ENCODE measurements at regions not wholly inside any gene's neighbourhood (a gene's known extent, or its start where the extent isn't known, plus 50 kb on each side); places are given as distances from the start of the nearest gene placed in this dataset.

DNA sequence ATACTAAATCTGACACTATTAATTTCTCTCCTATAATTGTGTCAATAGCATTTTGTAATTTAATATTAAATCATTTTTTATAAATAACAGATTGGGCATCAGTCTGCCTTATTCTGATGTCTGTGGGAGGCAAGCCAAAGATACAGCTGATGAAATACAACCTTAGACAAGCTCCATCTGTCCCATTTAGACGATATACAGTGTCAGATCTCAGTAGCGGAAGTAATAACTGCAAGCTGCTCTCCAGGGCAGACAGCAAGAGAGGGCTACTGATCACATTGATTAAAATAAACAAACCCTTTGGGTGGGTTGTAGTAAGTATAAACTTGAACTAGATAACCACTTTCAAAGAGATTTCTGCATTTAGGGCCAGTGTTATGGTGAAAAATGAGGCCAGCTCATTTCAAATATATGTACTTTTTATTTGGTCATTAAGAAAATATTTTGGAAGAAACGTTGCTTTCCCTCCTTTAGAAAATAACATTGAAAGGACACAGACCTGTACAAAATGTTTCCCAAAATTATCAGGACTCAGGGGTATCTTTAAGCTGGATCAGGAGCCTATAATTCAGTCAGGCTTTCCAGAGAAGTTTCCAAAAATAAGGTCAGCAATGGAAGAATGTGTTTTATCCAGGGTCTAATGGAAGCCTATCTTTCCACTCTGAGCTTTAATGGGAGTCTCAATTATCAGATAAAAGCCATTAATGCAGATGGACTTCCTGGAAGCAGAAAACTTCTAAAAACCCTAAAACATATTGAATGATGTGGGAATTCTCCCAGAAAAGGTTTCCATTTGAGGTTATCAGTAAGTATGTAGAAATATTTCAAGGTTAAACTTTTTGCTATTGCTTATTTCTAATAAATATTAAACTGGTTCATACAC, 1028.8 kb upstream of the IGFBP7 start:
- TF ChIP-seq, protein P1, sequence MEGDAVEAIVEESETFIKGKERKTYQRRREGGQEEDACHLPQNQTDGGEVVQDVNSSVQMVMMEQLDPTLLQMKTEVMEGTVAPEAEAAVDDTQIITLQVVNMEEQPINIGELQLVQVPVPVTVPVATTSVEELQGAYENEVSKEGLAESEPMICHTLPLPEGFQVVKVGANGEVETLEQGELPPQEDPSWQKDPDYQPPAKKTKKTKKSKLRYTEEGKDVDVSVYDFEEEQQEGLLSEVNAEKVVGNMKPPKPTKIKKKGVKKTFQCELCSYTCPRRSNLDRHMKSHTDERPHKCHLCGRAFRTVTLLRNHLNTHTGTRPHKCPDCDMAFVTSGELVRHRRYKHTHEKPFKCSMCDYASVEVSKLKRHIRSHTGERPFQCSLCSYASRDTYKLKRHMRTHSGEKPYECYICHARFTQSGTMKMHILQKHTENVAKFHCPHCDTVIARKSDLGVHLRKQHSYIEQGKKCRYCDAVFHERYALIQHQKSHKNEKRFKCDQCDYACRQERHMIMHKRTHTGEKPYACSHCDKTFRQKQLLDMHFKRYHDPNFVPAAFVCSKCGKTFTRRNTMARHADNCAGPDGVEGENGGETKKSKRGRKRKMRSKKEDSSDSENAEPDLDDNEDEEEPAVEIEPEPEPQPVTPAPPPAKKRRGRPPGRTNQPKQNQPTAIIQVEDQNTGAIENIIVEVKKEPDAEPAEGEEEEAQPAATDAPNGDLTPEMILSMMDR (IDR thresholded peaks at IDR 0.05; ENCODE audit: insufficient read depth, low read length) = no peak
- no peak overlapping the region for H3K4me3 ChIP-seq (ENCODE audit: low read depth, low read length)
- no peak for DNase-seq (ENCODE audit: low read depth)

DNA sequence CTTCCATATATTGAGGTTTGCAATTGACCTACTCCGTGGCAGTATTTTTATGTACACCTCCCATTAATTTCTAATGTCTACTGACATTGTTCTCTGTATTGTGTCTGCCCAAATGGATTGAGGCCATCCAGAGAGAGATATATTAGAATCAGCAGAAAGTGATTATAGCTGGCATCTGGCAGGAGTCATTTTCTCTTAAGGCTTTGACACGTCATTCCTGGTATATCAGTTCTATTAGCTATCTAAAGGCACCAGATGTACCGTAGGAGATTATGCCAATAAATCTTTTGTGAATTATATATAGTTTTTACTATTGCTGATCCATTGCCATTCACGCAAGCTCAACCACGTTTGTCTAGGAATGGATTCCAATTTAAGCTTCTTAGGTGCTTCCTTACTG, 1026.4 kb upstream of the IGFBP7 start:
- no peak for DNase-seq (ENCODE audit: low read depth)
- TF ChIP-seq, protein P1 (IDR thresholded peaks at IDR 0.05; ENCODE audit: insufficient read depth, low read length) = no peak
- H3K4me3 ChIP-seq (ENCODE audit: low read depth, low read length) = no peak overlapping the region

DNA sequence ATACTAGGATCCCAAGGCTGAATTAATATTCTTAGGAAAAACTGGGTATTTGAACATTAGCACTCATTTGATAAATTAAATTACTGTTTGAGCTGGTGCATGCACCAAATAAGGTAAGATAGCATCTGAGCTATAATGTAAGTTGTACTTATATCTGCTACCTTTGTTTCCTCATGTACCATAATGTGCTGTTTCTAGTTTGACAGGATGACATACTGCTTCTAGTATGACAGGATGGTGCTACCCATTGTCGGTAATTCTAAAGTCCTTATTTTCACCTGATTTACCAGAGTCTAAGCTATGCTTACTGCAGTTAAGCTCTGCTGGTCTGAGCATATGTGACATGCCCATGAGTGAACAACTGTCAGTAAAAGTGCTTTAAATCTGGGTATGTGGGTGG, 1017.5 kb upstream of the IGFBP7 start:
- TF ChIP-seq, protein P1 (IDR thresholded peaks at IDR 0.05; ENCODE audit: insufficient read depth, low read length) = no peak
- no peak for DNase-seq (ENCODE audit: low read depth)
- no peak overlapping the region for H3K4me3 ChIP-seq (ENCODE audit: low read depth, low read length)

DNA sequence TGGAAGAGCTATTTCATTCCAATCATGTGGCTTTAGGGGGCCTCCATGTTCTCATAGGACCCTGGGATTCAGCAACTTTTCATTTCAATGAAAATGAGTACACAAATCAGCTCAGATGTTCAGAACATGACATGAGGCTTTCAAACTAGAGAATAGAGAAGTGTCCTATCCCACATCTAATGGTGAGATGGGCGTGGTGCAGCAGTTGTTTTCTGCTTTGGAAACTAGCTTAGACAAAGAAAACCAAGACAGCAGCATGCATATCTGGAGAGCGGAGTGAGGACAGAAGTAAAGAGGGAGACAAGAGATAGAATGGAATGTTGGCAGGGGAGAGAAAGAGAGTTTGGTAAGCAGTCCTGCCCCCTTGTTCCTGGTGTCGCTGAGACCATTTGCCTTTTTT, 1009.1 kb upstream of the IGFBP7 start:
- TF ChIP-seq, protein P1 (IDR thresholded peaks at IDR 0.05; ENCODE audit: insufficient read depth, low read length) = no peak
- DNase-seq (ENCODE audit: low read depth) = no peak
- no peak overlapping the region for H3K4me3 ChIP-seq (ENCODE audit: low read depth, low read length)

DNA sequence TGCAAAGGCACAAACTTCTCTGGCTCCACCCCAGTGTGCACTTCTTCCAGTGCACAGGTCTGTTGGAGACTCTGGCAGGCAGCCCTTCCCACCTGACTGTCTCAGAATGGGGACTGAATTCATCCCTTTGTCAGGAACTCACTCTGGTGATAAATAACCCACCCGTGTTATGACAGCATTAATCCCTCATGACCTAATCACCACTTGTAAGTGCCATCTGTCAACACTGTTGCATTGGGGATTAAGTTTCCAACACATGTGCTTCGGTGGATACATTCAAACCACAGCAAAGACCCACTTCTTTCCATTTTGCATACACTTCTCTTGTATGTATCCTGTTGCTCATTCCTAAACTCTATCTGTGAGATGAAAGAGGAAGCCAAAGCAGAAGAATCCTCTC, 1002.9 kb upstream of the IGFBP7 start:
- H3K4me3 ChIP-seq (ENCODE audit: low read depth, low read length) = no peak overlapping the region
- TF ChIP-seq, protein P1 (IDR thresholded peaks at IDR 0.05; ENCODE audit: insufficient read depth, low read length) = no peak
- DNase-seq (ENCODE audit: low read depth) = no peak

DNA sequence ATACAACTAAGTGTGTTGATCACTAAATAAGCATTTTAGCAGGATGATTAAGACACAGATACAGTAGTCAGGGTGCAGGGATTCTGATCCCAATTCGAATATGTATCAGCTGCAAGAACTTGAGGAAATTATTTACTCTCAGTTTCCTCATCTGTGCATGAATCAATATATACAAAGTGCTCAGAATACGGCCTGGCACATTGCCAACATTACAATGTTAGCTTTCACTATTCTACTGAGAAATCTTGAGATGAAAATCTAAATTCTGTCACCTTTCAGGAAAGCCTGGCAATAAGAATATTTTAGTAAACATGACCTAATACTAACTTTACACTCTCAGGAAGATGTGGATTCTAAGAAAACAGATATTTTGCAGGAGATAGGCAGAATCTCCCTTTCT, 1001.6 kb upstream of the IGFBP7 start:
- no peak for DNase-seq (ENCODE audit: low read depth)
- no peak overlapping the region for H3K4me3 ChIP-seq (ENCODE audit: low read depth, low read length)
- TF ChIP-seq, protein P1 (IDR thresholded peaks at IDR 0.05; ENCODE audit: insufficient read depth, low read length) = no peak
